ENCODE measurements at regions not wholly inside any gene's neighbourhood (a gene's known extent, or its start where the extent isn't known, plus 50 kb on each side); places are given as distances from the start of the nearest gene placed in this dataset.

GRCh38 chr10:9957351-9957750, 1060.3 kb upstream of the CELF2 start:
- TF ChIP-seq POLR2A (IDR thresholded peaks at IDR 0.05; ENCODE audit: low read depth, low read length), result no peak
- TF ChIP-seq POLR2AphosphoS5 (IDR thresholded peaks at IDR 0.05; ENCODE audit: low read depth, low read length), result no peak
- TF ChIP-seq TAF1 (IDR thresholded peaks at IDR 0.05; ENCODE audit: borderline replicate concordance, low read depth, low read length), result no peak
